K562 (cell line): ENCODE measurements at regions not wholly inside any gene's neighbourhood (a gene's known extent, or its start where the extent isn't known, plus 50 kb on each side); places are given as distances from the start of the nearest gene placed in this dataset.

Experiments used
- ATAC-seq: fragments of 200-7000 bp; cut with Tn5 transposase; 3 replicates; pipeline ENCODE4 v1.9.1; 2020; ENCODE audit warnings: moderate library complexity
- BruUV-seq: library from RNA; stranded (reverse); fragments of 400-500 nt; replicated peaks from 2 replicates; lab custom pipeline; 2021; lab: Mats Ljungman, UMichigan
- CTCF ChIA-PET: fragments of 300-600 bp; formaldehyde crosslinking; extraction: SDS; loops from one replicate; lab custom pipeline; 2021; ENCODE audit warnings: low intra/inter-chr PET ratio; lab: Yijun Ruan, JAX
- POLR2A ChIA-PET: fragments of 300-600, 350-650 bp; sonication (Branson Sonifier 250); formaldehyde crosslinking; extraction: SDS; loops from one replicate; lab custom pipeline; 2021; ENCODE audit warnings: antibody characterized with exemption, inconsistent platforms; lab: Yijun Ruan, JAX
- DNase-seq, 4 experiments: peaks; one replicate each; pipeline versions ENCODE4 v3.0.0 to v3.0.0-alpha.2; 2011 to 2018; ENCODE audit warnings: low spot score in 3 of 4, mixed read lengths in 3 of 4; ENCODE audit errors: extremely low read depth in 1 of 4
- FAIRE-seq: peaks from 2 replicates; lab custom pipeline; 2011; peaks lifted over from hg19 to GRCh38; lab: Jason Lieb, UNC
- H2AFZ ChIP-seq: 2 replicates; pipeline ENCODE4 v1.6.0; 2011; ENCODE audit warnings: low read depth, low read length, control low read depth, inconsistent platforms
- H3K27ac ChIP-seq: fragments of 200-600 bp; 3 replicates; pipeline ENCODE4 v1.8.0; 2011; ENCODE audit warnings: low read depth, mild to moderate bottlenecking, control low read depth, inconsistent platforms, low read length, moderate library complexity, mixed read lengths; ENCODE audit errors: extremely low read depth
- H3K27me3 ChIP-seq, 2 experiments: fragments of 300-600 bp in 1 of 2; 2 replicates in 1 of 2; 3 replicates in 1 of 2; pipeline versions ENCODE4 v1.6.0 to v1.8.0; 2011; ENCODE audit warnings: inconsistent platforms in 2 of 2, low read length in 2 of 2, mild to moderate bottlenecking in 1 of 2, mixed read lengths in 1 of 2, moderate library complexity in 1 of 2; ENCODE audit not compliant: control insufficient read depth in 2 of 2, insufficient read depth in 2 of 2
- H3K36me3 ChIP-seq: fragments of 300-600 bp; 3 replicates; pipeline ENCODE4 v1.8.0; 2011; ENCODE audit warnings: mild to moderate bottlenecking, low read length, inconsistent platforms; ENCODE audit not compliant: control insufficient read depth, insufficient read depth
- H3K4me1 ChIP-seq, 2 experiments: fragments of 200-600 bp in 1 of 2; replicated peaks in 1 of 2; 2 replicates in 1 of 2; 3 replicates in 1 of 2; pipeline versions ENCODE4 v1.5.1 to v1.8.0; 2011; ENCODE audit warnings: inconsistent platforms in 2 of 2, low read length in 2 of 2, mild to moderate bottlenecking in 1 of 2, mixed read lengths in 1 of 2, moderate library complexity in 1 of 2; ENCODE audit not compliant: control insufficient read depth in 2 of 2, insufficient read depth in 2 of 2
- H3K4me2 ChIP-seq: 2 replicates; pipeline ENCODE4 v1.6.1; 2011; ENCODE audit warnings: low read length, control low read depth, inconsistent platforms, mixed read lengths; ENCODE audit not compliant: insufficient read depth
- H3K4me3 ChIP-seq: fragments of 200-600 bp; sonication (generic), shearing (Covaris generic); 2 replicates; pipeline ENCODE4 v1.5.1; 2016; ENCODE audit warnings: control low read depth, inconsistent platforms
- H3K79me2 ChIP-seq: fragments of 200-600 bp; 3 replicates; pipeline ENCODE4 v1.8.0; 2011; ENCODE audit warnings: low read length, inconsistent platforms; ENCODE audit not compliant: control insufficient read depth, insufficient read depth
- H3K9ac ChIP-seq, 2 experiments: 2 replicates each; pipeline versions ENCODE4 v1.6.0 to v1.6.1; 2011; ENCODE audit warnings: low read depth in 2 of 2, low read length in 2 of 2, control low read depth in 1 of 2, inconsistent platforms in 1 of 2, mild to moderate bottlenecking in 1 of 2, mixed read lengths in 1 of 2; ENCODE audit not compliant: insufficient read depth in 1 of 2
- H3K9me1 ChIP-seq: one replicate; pipeline ENCODE4 v1.6.0; 2011; ENCODE audit warnings: inconsistent platforms, mild to moderate bottlenecking, low read length, moderate library complexity; ENCODE audit not compliant: control insufficient read depth, insufficient read depth
- H3K9me3 ChIP-seq: replicated peaks from 2 replicates; pipeline ENCODE4 v1.5.1; 2011; ENCODE audit warnings: low read depth, low read length, inconsistent platforms; ENCODE audit not compliant: control insufficient read depth, insufficient read depth
- H4K20me1 ChIP-seq: replicated peaks from 2 replicates; pipeline ENCODE4 v1.6.1; 2011; ENCODE audit warnings: low read length, inconsistent platforms, mixed read lengths; ENCODE audit not compliant: control insufficient read depth, insufficient read depth
- DDX20 ChIP-seq: fragments of 450-650 bp; IDR thresholded peaks from 2 replicates; pipeline ENCODE4 v1.6.1; 2016; ENCODE audit warnings: missing genetic modification characterization, low read depth, mild to moderate bottlenecking, missing compliant biosample characterization, moderate library complexity
- HDAC3 ChIP-seq: fragments of 450-650 bp; IDR thresholded peaks from 2 replicates; pipeline ENCODE4 v1.6.1; 2018; ENCODE audit warnings: borderline replicate concordance, mild to moderate bottlenecking, moderate library complexity; ENCODE audit not compliant: partially characterized antibody
- KLF16 ChIP-seq: IDR thresholded peaks from 2 replicates; pipeline ENCODE4 v1.6.1; 2016; ENCODE audit warnings: antibody characterized with exemption
- POLR2G ChIP-seq: fragments of 200-400 bp; formaldehyde crosslinking; IDR thresholded peaks from 2 replicates; pipeline ENCODE4 v1.6.1; 2017; ENCODE audit warnings: low read depth, mild to moderate bottlenecking, antibody characterized with exemption, low read length, moderate library complexity
- TOE1 ChIP-seq, 2 experiments: fragments of 450-650 bp in 1 of 2; sonication (generic) in 1 of 2; formaldehyde crosslinking in 1 of 2; IDR thresholded peaks; 2 replicates each; pipeline versions ENCODE4 v1.7.1 to v1.8.0; 2016 to 2022; ENCODE audit warnings: borderline replicate concordance in 2 of 2, mild to moderate bottlenecking in 2 of 2, antibody characterized with exemption in 1 of 2, inconsistent platforms in 1 of 2, low read depth in 1 of 2, missing genetic modification reagents in 1 of 2, moderate library complexity in 1 of 2
- TRIM24 ChIP-seq, 2 experiments: fragments of 450-650 bp; IDR thresholded peaks; 2 replicates each; pipeline ENCODE4 v1.6.1; 2016
- ZNF146 ChIP-seq: IDR thresholded peaks from one replicate; pipeline ENCODE4 v1.6.1; 2018; ENCODE audit warnings: missing compliant biosample characterization; ENCODE audit not compliant: unreplicated experiment
- ZNF232 ChIP-seq: sonication (generic); formaldehyde crosslinking; IDR thresholded peaks from 2 replicates; pipeline ENCODE4 v1.8.0; 2022; ENCODE audit warnings: mild to moderate bottlenecking, missing genetic modification reagents
- ZNF239 ChIP-seq: fragments of 250-450 bp; sonication (Bioruptor Pico); IDR thresholded peaks from 2 replicates; pipeline ENCODE4 v1.4.0; 2020; ENCODE audit warnings: mild to moderate bottlenecking
- WGBS: fragments of 100-300 bp; shearing (Covaris generic); methylation state at CpG from one replicate; pipeline ENCODE4 v1.1.6; 2016; ENCODE audit warnings: low coverage, mixed read lengths; ENCODE audit not compliant: insufficient coverage; ENCODE audit errors: missing lambda C conversion rate; 5-methylcytosine and 5-hydroxymethylcytosine counted together
- in situ Hi-C: fragments of 300-500 bp; cut with MboI; formaldehyde crosslinking; loops from 4 replicates; pipeline ENCODE4 v1.15.0; 2018; ENCODE audit warnings: inconsistent platforms, mixed read lengths
- intact Hi-C: fragments of 100-400 bp; cut with micrococcal nuclease; formaldehyde crosslinking; loops from 2 replicates; pipeline ENCODE4 v1.14.2; 2022
- TF ChIP-seq, protein P1 (sequence below), 3 experiments: fragments of 200-800 bp in 1 of 3; sonication (Bioruptor generic) in 1 of 3; sonication (generic) in 1 of 3; formaldehyde crosslinking in 1 of 3; IDR thresholded peaks; 2 replicates each; pipeline versions ENCODE4 v1.6.1 to v1.8.0; 2016 to 2022; ENCODE audit warnings: mild to moderate bottlenecking in 2 of 3, missing compliant biosample characterization in 2 of 3, missing genetic modification characterization in 2 of 3, missing genetic modification reagents in 1 of 3
- TF ChIP-seq, protein P2 (sequence below), 2 experiments: IDR thresholded peaks in 1 of 2; conservative IDR thresholded peaks in 1 of 2; 2 replicates each; pipeline ENCODE4 v1.6.1; 2016; ENCODE audit warnings: low read depth in 2 of 2, mild to moderate bottlenecking in 1 of 2, missing compliant biosample characterization in 1 of 2, missing genetic modification characterization in 1 of 2, moderate library complexity in 1 of 2
- TF ChIP-seq, protein P3 (sequence below): fragments of 250-450 bp; sonication (Bioruptor Pico); IDR thresholded peaks from 2 replicates; pipeline ENCODE4 v1.8.0; 2021; ENCODE audit warnings: moderate library complexity, mild to moderate bottlenecking, inconsistent platforms
- TF ChIP-seq, protein P4 (sequence below): sonication (generic); formaldehyde crosslinking; IDR thresholded peaks from 2 replicates; pipeline ENCODE4 v1.8.1; 2022; ENCODE audit warnings: missing genetic modification reagents

DNA sequence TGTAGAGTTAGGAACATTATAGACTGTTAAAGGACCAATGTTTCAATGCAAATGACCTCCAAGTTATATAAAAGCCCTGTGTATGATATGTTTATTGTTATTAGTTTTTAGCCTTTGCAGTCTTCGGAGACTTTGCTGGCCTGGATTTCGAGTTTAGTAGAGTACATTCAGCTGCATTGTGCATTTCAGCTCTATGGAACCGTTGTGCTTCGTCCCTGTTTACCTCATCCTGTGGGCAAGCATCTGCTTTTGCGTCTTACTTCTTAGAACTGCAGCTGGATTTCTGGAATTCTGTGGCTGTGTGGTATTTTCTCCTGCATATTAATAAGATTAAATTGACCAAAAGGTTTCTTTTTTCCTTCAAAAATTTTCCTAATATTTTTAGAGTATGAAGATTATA is 138.6 kb downstream of the KCNRG start:
- CTCF ChIA-PET: no interaction called here
- in situ Hi-C loops: no loop called here
- ATAC-seq (no peak), FAIRE-seq (no peak), DNase-seq (no peak)
- Histone ChIP-seq H3K36me3 (no peaks in the 10 kb centered on the region), H3K4me2 (no peak overlapping the region), H3K4me3 (no peak overlapping the region), H2AFZ (no peak overlapping the region), H3K9ac (no peak overlapping the region), H4K20me1 (no peaks in the 10 kb centered on the region), H3K27ac (no peak overlapping the region), H3K27me3 (no peaks in the 10 kb centered on the region), H3K4me1 (peaks cover 0 to 5% of the 10 kb centered on the region in 2 experiments; a peak in 1 of 5 replicates), H3K9me3 (no peaks in the 10 kb centered on the region), H3K79me2 (no peaks in the 10 kb centered on the region), H3K9me1 (no peaks in the 10 kb centered on the region)
- TF ChIP-seq, protein P1, sequence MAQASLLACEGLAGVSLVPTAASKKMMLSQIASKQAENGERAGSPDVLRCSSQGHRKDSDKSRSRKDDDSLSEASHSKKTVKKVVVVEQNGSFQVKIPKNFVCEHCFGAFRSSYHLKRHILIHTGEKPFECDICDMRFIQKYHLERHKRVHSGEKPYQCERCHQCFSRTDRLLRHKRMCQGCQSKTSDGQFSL (CRISPR knock-in tag; IDR thresholded peaks at IDR 0.05): no peak
- TF ChIP-seq, protein P1 (tag; IDR thresholded peaks at IDR 0.05): no peak
- TF ChIP-seq, protein P2, sequence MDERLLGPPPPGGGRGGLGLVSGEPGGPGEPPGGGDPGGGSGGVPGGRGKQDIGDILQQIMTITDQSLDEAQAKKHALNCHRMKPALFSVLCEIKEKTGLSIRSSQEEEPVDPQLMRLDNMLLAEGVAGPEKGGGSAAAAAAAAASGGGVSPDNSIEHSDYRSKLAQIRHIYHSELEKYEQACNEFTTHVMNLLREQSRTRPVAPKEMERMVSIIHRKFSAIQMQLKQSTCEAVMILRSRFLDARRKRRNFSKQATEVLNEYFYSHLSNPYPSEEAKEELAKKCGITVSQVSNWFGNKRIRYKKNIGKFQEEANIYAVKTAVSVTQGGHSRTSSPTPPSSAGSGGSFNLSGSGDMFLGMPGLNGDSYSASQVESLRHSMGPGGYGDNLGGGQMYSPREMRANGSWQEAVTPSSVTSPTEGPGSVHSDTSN (CRISPR knock-in tag; IDR thresholded peaks at IDR 0.05; ENCODE audit: low read depth): no peak
- TF ChIP-seq, protein P2 (tag; conservative IDR thresholded peaks at IDR 0.05; ENCODE audit: low read depth): no peak
- TF ChIP-seq, protein P3, sequence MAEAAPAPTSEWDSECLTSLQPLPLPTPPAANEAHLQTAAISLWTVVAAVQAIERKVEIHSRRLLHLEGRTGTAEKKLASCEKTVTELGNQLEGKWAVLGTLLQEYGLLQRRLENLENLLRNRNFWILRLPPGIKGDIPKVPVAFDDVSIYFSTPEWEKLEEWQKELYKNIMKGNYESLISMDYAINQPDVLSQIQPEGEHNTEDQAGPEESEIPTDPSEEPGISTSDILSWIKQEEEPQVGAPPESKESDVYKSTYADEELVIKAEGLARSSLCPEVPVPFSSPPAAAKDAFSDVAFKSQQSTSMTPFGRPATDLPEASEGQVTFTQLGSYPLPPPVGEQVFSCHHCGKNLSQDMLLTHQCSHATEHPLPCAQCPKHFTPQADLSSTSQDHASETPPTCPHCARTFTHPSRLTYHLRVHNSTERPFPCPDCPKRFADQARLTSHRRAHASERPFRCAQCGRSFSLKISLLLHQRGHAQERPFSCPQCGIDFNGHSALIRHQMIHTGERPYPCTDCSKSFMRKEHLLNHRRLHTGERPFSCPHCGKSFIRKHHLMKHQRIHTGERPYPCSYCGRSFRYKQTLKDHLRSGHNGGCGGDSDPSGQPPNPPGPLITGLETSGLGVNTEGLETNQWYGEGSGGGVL (CRISPR knock-in tag): no peak
- TF ChIP-seq KLF16 (no peak), TOE1 (IDR thresholded peaks at IDR 0.05; ENCODE audit: borderline replicate concordance) (no peak), TOE1 (CRISPR knock-in tag; IDR thresholded peaks at IDR 0.05; ENCODE audit: borderline replicate concordance, low read depth) (no peak), ZNF239 (CRISPR knock-in tag) (no peak), HDAC3 (no peak), ZNF146 (no peak), DDX20 (tag) (no peak), POLR2G (no peak), TRIM24 (IDR thresholded peaks at IDR 0.05) (no peak), ZNF232 (CRISPR knock-in tag) (no peak)
- TF ChIP-seq, protein P4, sequence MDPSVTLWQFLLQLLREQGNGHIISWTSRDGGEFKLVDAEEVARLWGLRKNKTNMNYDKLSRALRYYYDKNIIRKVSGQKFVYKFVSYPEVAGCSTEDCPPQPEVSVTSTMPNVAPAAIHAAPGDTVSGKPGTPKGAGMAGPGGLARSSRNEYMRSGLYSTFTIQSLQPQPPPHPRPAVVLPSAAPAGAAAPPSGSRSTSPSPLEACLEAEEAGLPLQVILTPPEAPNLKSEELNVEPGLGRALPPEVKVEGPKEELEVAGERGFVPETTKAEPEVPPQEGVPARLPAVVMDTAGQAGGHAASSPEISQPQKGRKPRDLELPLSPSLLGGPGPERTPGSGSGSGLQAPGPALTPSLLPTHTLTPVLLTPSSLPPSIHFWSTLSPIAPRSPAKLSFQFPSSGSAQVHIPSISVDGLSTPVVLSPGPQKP (CRISPR knock-in tag): no peak
- POLR2A ChIA-PET: no interaction called here
- no TSS peak for BruUV-seq
- 31% methylated on average over 5 of the region's 5 CpGs for WGBS
- intact Hi-C loops: no loop called here
